Uterus (tissue), 3 donors: ENCODE measurements at regions not wholly inside any gene's neighbourhood (a gene's known extent, or its start where the extent isn't known, plus 50 kb on each side); places are given as distances from the start of the nearest gene placed in this dataset.

Experiments
- DNase-seq, 2 donors: peaks; one replicate each; pipeline ENCODE4 v3.0.0-alpha.2; 2019 to 2020
- H3K27ac ChIP-seq, 2 donors: fragments of 200-600 bp; sonication (generic); 1 replicate in 1 of 2; 2 replicates in 1 of 2; pipeline ENCODE4 v1.5.1; 2016 to 2018
- H3K27me3 ChIP-seq, 2 donors: fragments of 200-600 bp; sonication (generic); one replicate each; pipeline ENCODE4 v1.5.1; 2018 to 2019; ENCODE audit warnings: control low read depth in 1 of 2
- H3K36me3 ChIP-seq, 2 donors: fragments of 200-600 bp; sonication (generic); one replicate each; pipeline ENCODE4 v1.5.1; 2019; ENCODE audit warnings: control low read depth in 1 of 2
- H3K4me1 ChIP-seq, 2 donors: fragments of 200-600 bp; sonication (generic); one replicate each; pipeline ENCODE4 v1.5.1; 2018 to 2019; ENCODE audit warnings: control low read depth in 1 of 2
- H3K4me3 ChIP-seq, 2 donors: fragments of 200-600 bp; sonication (generic); 1 replicate in 1 of 2; 2 replicates in 1 of 2; pipeline ENCODE4 v1.5.1; 2018 to 2019; ENCODE audit warnings: mild to moderate bottlenecking in 1 of 2
- H3K9me3 ChIP-seq, 2 donors: fragments of 200-600 bp; sonication (generic); one replicate each; pipeline ENCODE4 v1.5.1; 2019; ENCODE audit warnings: control low read depth in 1 of 2
- POLR2A ChIP-seq, 2 donors: fragments of 450-650 bp; IDR thresholded peaks; one replicate each; pipeline ENCODE4 v1.6.1; 2016; ENCODE audit warnings: antibody characterized with exemption in 2 of 2, mild to moderate bottlenecking in 1 of 2, moderate library complexity in 1 of 2
- intact Hi-C: fragments of 100-400 bp; cut with DNase I; formaldehyde crosslinking; loops from one replicate; pipeline ENCODE4 v1.15.1; 2023; ENCODE audit warnings: low total_unique reads
- TF ChIP-seq, protein P1 (sequence below), 4 experiments: fragments of 200-600 bp in 2 of 4; fragments of 450-650 bp in 2 of 4; sonication (generic) in 2 of 4; IDR thresholded peaks; one replicate each; pipeline ENCODE4 v1.5.1; 2016 to 2019; ENCODE audit warnings: antibody characterized with exemption in 4 of 4, mild to moderate bottlenecking in 2 of 4, moderate library complexity in 1 of 4
- donor health status: DM: yes; HTN: yes; CAD: no.

DNA sequence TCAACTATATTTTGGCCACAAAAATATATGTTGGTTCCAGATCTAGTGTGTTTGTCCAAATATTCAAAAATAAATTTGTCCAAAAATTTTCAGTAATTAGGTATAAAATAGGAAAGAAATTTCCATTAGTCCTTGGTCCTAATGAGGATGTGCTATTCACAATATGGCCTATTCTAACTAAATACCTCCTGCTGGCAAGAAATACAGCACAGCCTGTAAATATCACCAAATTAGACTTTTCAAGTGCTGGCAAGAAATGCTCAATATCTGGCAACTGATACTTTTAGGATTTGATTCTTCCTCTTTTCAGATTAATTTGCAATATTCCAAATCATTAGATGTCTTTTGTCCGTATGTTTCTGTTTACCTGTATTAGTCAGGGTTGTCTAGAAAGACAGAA is 1446.2 kb downstream of the LRFN5 start:
- no peak for DNase-seq
- Histone ChIP-seq H3K27ac (no peak overlapping the region), H3K4me3 (no peak overlapping the region), H3K36me3 (no peaks in the 10 kb centered on the region), H3K9me3 (peaks cover 0 to 3% of the 10 kb centered on the region in 2 donors), H3K27me3 (no peaks in the 10 kb centered on the region), H3K4me1 (no peaks in the 10 kb centered on the region)
- intact Hi-C loops, result no loop called here
- TF ChIP-seq, protein P1, sequence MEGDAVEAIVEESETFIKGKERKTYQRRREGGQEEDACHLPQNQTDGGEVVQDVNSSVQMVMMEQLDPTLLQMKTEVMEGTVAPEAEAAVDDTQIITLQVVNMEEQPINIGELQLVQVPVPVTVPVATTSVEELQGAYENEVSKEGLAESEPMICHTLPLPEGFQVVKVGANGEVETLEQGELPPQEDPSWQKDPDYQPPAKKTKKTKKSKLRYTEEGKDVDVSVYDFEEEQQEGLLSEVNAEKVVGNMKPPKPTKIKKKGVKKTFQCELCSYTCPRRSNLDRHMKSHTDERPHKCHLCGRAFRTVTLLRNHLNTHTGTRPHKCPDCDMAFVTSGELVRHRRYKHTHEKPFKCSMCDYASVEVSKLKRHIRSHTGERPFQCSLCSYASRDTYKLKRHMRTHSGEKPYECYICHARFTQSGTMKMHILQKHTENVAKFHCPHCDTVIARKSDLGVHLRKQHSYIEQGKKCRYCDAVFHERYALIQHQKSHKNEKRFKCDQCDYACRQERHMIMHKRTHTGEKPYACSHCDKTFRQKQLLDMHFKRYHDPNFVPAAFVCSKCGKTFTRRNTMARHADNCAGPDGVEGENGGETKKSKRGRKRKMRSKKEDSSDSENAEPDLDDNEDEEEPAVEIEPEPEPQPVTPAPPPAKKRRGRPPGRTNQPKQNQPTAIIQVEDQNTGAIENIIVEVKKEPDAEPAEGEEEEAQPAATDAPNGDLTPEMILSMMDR (IDR thresholded peaks at IDR 0.05), result no peak
- TF ChIP-seq POLR2A (IDR thresholded peaks at IDR 0.05), result no peak

DNA sequence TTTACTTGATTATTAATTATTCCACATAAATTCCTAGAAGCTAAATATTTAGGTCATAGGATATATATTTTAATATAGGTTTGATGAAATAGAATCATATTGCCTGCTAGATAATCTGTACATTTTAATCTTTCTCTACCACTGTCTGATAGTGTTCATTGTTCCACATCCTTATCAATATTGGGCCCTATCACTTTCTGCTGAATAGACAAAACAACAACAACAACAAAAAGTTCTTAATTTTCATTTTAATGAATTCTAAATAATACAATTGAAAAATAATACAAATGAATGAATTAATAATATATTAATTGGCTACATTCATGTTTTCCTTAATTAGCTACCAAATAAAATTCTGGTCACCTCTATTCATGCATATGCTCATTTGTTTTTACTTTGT is 1437.2 kb downstream of the LRFN5 start:
- H3K27me3 ChIP-seq, result no peaks in the 10 kb centered on the region
- H3K4me1 ChIP-seq, result no peaks in the 10 kb centered on the region
- no peak overlapping the region for H3K27ac ChIP-seq
- TF ChIP-seq, protein P1 (IDR thresholded peaks at IDR 0.05), result no peak
- TF ChIP-seq POLR2A (IDR thresholded peaks at IDR 0.05), result no peak
- H3K36me3 ChIP-seq, result no peaks in the 10 kb centered on the region
- intact Hi-C loops, result no loop called here
- H3K4me3 ChIP-seq, result no peak overlapping the region
- DNase-seq, result no peak
- H3K9me3 ChIP-seq, result no peaks in the 10 kb centered on the region

DNA sequence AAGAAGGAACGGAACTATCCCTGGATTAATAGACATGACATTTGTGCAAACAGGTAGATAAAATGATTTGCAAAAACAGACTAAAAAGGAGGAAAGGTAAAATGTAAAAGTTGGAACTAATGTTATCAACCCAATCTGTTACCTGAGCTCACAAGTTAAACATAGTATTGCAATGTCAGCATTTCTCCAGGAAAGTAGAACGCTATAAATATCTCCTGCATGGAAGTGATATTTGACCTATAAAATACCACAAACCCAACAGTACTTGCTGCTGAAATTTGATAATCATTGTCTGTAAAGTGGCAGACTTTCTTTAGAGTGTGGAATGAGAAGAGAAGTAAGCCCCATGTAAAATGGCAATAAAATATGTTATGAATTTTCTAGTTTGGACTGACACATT is 1435.7 kb downstream of the LRFN5 start:
- Histone ChIP-seq H3K9me3 (no peaks in the 10 kb centered on the region), H3K27ac (no peak overlapping the region), H3K27me3 (no peaks in the 10 kb centered on the region), H3K4me1 (no peaks in the 10 kb centered on the region), H3K36me3 (no peaks in the 10 kb centered on the region), H3K4me3 (no peak overlapping the region)
- no peak for TF ChIP-seq POLR2A (IDR thresholded peaks at IDR 0.05)
- TF ChIP-seq, protein P1 (IDR thresholded peaks at IDR 0.05), result no peak
- intact Hi-C loops, result no loop called here
- no peak for DNase-seq

DNA sequence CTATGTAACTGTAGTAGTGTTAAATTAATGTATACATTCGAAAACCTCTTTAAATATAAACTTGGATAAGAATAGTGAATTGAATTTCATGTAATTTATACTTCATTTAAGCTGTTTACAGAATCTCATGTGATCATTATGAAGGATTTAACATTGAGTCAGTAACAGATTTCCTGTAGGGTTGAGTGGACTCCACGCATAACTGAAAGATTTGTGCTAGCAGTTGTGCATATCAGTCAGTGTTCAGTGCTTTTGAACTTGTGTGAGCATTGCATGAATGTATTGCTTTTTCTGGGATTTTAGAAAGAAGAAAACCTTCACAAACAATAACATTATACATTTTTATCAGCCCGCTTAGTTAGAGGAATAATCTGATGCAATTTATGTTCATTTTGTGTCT is 1435.3 kb downstream of the LRFN5 start:
- Histone ChIP-seq H3K36me3 (no peaks in the 10 kb centered on the region), H3K27me3 (no peaks in the 10 kb centered on the region), H3K4me3 (no peak overlapping the region), H3K9me3 (no peaks in the 10 kb centered on the region), H3K27ac (no peak overlapping the region), H3K4me1 (no peaks in the 10 kb centered on the region)
- intact Hi-C loops, result no loop called here
- no peak for DNase-seq
- TF ChIP-seq, protein P1 (IDR thresholded peaks at IDR 0.05), result no peak
- TF ChIP-seq POLR2A (IDR thresholded peaks at IDR 0.05), result no peak

- Histone ChIP-seq H3K4me1 (no peaks in the 10 kb centered on the region), H3K4me3 (no peak overlapping the region), H3K9me3 (no peaks in the 10 kb centered on the region), H3K27ac (no peak overlapping the region), H3K36me3 (no peaks in the 10 kb centered on the region), H3K27me3 (no peaks in the 10 kb centered on the region)
- intact Hi-C loops, result no loop called here
- no peak for TF ChIP-seq POLR2A (IDR thresholded peaks at IDR 0.05)
- TF ChIP-seq, protein P1 (IDR thresholded peaks at IDR 0.05), result no peak
- no peak for DNase-seq
These were observed 1434.5 kb downstream of the LRFN5 start for GRCh38 chr14:43041207-43041606.
